ENCODE measurements at regions not wholly inside any gene's neighbourhood (a gene's known extent, or its start where the extent isn't known, plus 50 kb on each side); places are given as distances from the start of the nearest gene placed in this dataset.
A peak's percentile ranks its signal among the peaks of the same experiment; 100 is the strongest.

DNA sequence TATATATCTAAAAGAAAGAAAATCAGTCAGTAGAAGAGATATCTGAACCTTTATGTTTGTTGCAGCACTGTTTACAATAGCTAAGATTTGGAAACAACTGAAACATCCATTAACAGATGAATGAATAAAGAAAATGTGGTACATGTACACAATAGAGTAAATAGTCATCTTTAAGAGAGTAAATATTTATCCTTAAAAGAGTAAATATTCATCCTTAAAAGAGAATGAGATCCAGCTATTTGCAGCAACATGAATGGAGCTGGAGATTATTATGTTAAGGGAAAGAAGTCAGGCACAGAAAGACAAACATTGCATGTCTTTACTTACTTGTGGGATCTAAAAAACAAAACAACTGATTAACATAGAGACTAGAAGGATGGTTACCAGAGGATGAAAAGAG is 197.0 kb upstream of the CBLB start:
- peaks cover 2 to 13% (median 7%) of the 10 kb centered on the region in 4 donors for H3K4me1 ChIP-seq
- H3K4me3 ChIP-seq, result no peak overlapping the region
- DNase-seq (ENCODE audit: extremely low spot score), result no peak
- no peaks in the 10 kb centered on the region for H3K27me3 ChIP-seq
- H3K9me3 ChIP-seq, result peaks cover 0 to 4% (median 0%) of the 10 kb centered on the region in 4 donors
- H3K36me3 ChIP-seq, result no peaks in the 10 kb centered on the region
- H3K27ac ChIP-seq (replicated peaks in 1 of 4), result no peak overlapping the region
- intact Hi-C loops (cut with DNase I), result no loop called here
- no peak for TF ChIP-seq EP300 (IDR thresholded peaks at IDR 0.05)
- TF ChIP-seq POLR2A (IDR thresholded peaks at IDR 0.05; ENCODE audit: low read depth), result no peak
- no peak for TF ChIP-seq POLR2AphosphoS5 (IDR thresholded peaks at IDR 0.05)
- TF ChIP-seq, protein P1, sequence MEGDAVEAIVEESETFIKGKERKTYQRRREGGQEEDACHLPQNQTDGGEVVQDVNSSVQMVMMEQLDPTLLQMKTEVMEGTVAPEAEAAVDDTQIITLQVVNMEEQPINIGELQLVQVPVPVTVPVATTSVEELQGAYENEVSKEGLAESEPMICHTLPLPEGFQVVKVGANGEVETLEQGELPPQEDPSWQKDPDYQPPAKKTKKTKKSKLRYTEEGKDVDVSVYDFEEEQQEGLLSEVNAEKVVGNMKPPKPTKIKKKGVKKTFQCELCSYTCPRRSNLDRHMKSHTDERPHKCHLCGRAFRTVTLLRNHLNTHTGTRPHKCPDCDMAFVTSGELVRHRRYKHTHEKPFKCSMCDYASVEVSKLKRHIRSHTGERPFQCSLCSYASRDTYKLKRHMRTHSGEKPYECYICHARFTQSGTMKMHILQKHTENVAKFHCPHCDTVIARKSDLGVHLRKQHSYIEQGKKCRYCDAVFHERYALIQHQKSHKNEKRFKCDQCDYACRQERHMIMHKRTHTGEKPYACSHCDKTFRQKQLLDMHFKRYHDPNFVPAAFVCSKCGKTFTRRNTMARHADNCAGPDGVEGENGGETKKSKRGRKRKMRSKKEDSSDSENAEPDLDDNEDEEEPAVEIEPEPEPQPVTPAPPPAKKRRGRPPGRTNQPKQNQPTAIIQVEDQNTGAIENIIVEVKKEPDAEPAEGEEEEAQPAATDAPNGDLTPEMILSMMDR (IDR thresholded peaks at IDR 0.05), result no peak

DNA sequence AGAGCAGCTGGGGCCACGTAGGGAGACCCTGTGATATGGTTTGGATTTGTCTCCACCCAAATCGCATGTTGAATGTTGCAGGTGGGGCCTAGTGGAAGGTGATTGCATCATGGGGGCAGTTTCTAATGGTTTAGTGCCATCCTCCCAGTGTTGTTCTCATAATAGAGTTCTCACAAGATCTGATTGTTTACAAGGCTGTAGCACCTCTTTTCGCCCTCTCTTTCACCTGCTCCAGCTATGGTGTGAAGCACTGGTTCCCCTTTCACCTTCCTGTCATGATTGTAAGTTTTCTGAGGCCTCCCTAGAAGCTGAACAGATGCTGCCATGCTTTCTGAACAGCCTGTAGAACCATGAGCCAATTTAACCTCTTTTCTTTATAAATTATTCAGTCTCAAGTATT is 198.9 kb upstream of the CBLB start:
- Histone ChIP-seq H3K27me3 (no peaks in the 10 kb centered on the region), H3K36me3 (no peaks in the 10 kb centered on the region), H3K27ac (replicated peaks in 1 of 4) (no peak overlapping the region), H3K4me3 (no peak overlapping the region), H3K4me1 (peaks cover 2 to 18% (median 7%) of the 10 kb centered on the region in 4 donors), H3K9me3 (peaks cover 0 to 4% (median 0%) of the 10 kb centered on the region in 4 donors)
- WGBS, result 100% methylated on average over 3 of the region's 3 CpGs
- DNase-seq (ENCODE audit: extremely low spot score), result no peak
- intact Hi-C loops (cut with DNase I), result no loop called here
- TF ChIP-seq POLR2A (IDR thresholded peaks at IDR 0.05; ENCODE audit: low read depth) (no peak), POLR2AphosphoS5 (IDR thresholded peaks at IDR 0.05) (no peak), EP300 (IDR thresholded peaks at IDR 0.05) (no peak)
- TF ChIP-seq, protein P1 (IDR thresholded peaks at IDR 0.05), result no peak

DNA sequence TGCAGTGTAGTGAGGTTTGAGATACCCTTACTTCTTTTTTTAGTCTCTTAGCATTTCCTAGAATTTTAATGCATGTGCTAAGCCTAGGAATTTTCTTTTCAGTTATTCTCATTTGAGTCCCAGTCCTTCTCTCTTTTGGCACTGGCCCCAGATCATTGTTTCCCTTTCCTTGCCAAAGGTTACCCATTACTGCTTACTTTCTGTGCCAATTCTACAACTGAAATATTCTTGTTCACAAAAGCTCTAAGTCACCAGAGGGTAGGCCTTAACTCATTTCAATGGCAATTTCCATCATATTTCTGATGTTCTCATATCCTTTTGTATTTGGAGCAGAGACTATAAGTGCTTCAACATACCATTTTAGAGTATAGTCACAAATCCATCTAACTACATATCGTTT is 199.6 kb upstream of the CBLB start:
- no peak for TF ChIP-seq POLR2A (IDR thresholded peaks at IDR 0.05; ENCODE audit: low read depth)
- no peak for TF ChIP-seq EP300 (IDR thresholded peaks at IDR 0.05)
- TF ChIP-seq POLR2AphosphoS5 (IDR thresholded peaks at IDR 0.05), result no peak
- TF ChIP-seq, protein P1 (IDR thresholded peaks at IDR 0.05), result no peak
- Histone ChIP-seq H3K4me3 (no peak overlapping the region), H3K9me3 (peaks cover 0 to 4% (median 0%) of the 10 kb centered on the region in 4 donors), H3K27ac (replicated peaks in 1 of 4) (peak overlapping the region in 2 of 4 donors; percentile 22 to 24), H3K27me3 (no peaks in the 10 kb centered on the region), H3K36me3 (no peaks in the 10 kb centered on the region), H3K4me1 (peaks cover 2 to 18% (median 7%) of the 10 kb centered on the region in 4 donors)
- 55% methylated on average over 1 of the region's 1 CpG for WGBS
- intact Hi-C loops (cut with DNase I), result no loop called here
- no peak for DNase-seq (ENCODE audit: extremely low spot score)

DNA sequence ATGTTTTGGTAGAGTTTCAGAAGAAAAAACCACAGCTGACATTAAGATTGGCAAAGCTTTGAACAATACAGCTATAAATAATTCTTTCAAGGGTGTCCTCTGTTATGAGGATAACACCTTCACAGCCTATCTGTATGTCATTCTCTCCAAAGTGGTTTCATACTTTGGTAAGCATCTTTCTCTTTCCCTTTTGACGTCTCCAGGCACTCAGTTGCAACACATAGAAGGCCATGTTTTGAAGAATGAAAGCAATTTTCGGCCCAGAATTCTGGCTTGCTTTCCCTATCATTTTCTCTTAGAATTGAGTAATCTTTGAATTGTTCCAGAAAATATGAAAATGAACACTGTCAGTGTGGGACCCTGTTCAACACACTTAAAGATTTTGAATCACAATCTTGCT is 200.0 kb upstream of the CBLB start:
- Histone ChIP-seq H3K9me3 (peaks cover 0 to 4% (median 0%) of the 10 kb centered on the region in 4 donors), H3K27me3 (no peaks in the 10 kb centered on the region), H3K36me3 (no peaks in the 10 kb centered on the region), H3K4me1 (peaks cover 2 to 18% (median 7%) of the 10 kb centered on the region in 4 donors), H3K4me3 (no peak overlapping the region), H3K27ac (replicated peaks in 1 of 4) (peak overlapping the region in 3 of 4 donors; percentile 22 to 43 (median 24))
- intact Hi-C loops (cut with DNase I), result no loop called here
- DNase-seq (ENCODE audit: extremely low spot score), result no peak
- TF ChIP-seq POLR2AphosphoS5 (IDR thresholded peaks at IDR 0.05) (no peak), POLR2A (IDR thresholded peaks at IDR 0.05; ENCODE audit: low read depth) (no peak), EP300 (IDR thresholded peaks at IDR 0.05) (no peak)
- TF ChIP-seq, protein P1 (IDR thresholded peaks at IDR 0.05), result no peak
- WGBS, result 75% methylated on average over 2 of the region's 2 CpGs

DNA sequence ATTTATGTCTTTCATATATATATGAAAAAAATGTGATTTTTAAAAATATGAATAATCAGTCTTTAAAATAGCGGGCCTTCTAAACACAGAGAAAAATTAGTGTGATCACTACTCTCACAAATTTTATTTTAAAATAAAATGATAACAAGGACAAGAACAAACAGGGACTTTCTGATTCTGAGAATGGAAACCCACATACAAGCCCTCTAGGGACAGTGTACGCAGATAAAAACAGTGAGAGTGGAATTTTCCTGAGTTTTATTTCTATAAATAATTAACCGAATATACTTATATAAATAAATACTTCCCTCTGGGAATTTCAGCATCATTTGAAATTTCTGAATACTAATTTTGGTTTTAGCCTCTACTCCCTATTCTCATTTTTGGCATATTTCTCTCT is 201.4 kb upstream of the CBLB start:
- Histone ChIP-seq H3K9me3 (no peaks in the 10 kb centered on the region), H3K36me3 (no peaks in the 10 kb centered on the region), H3K27me3 (no peaks in the 10 kb centered on the region), H3K4me1 (peaks cover 2 to 18% (median 7%) of the 10 kb centered on the region in 4 donors), H3K27ac (replicated peaks in 1 of 4) (no peak overlapping the region), H3K4me3 (no peak overlapping the region)
- WGBS, result 87% methylated on average over 3 of the region's 3 CpGs
- intact Hi-C loops (cut with DNase I), result no loop called here
- TF ChIP-seq POLR2AphosphoS5 (IDR thresholded peaks at IDR 0.05) (no peak), POLR2A (IDR thresholded peaks at IDR 0.05; ENCODE audit: low read depth) (no peak), EP300 (IDR thresholded peaks at IDR 0.05) (no peak)
- TF ChIP-seq, protein P1 (IDR thresholded peaks at IDR 0.05), result no peak
- DNase-seq (ENCODE audit: extremely low spot score), result no peak

Data from esophagus muscularis mucosa (tissue), 4 donors.